OCI-LY3 (cell line): ENCODE measurements at regions not wholly inside any gene's neighbourhood (a gene's known extent, or its start where the extent isn't known, plus 50 kb on each side); places are given as distances from the start of the nearest gene placed in this dataset.

ENCODE experiments used
- H2AFZ ChIP-seq: fragments of 200-600, 300-600 bp; shearing (Covaris generic); 2 replicates; pipeline ENCODE4 v1.6.0; 2014; ENCODE audit warnings: antibody characterized with exemption, low read depth, low read length
- H3K27ac ChIP-seq: fragments of 200-600, 300-600 bp; sonication (generic); 2 replicates; pipeline ENCODE4 v1.5.1; 2014; ENCODE audit warnings: mild to moderate bottlenecking, low read length, moderate library complexity, mixed read lengths
- H3K27me3 ChIP-seq: fragments of 200-600, 300-600 bp; sonication (generic); 2 replicates; pipeline ENCODE4 v1.6.1; 2014; ENCODE audit warnings: low read depth, low read length, mixed read lengths
- H3K36me3 ChIP-seq: fragments of 200-600, 300-600 bp; sonication (generic); replicated peaks from 2 replicates; pipeline ENCODE3; 2014; ENCODE audit warnings: low read depth, low read length, mixed read lengths
- H3K4me1 ChIP-seq: fragments of 300-600, 200-600 bp; sonication (generic); 2 replicates; pipeline ENCODE4 v1.6.1; 2014; ENCODE audit warnings: low read length, mixed read lengths
- H3K4me2 ChIP-seq: fragments of 200-600, 300-600 bp; sonication (generic); 2 replicates; pipeline ENCODE4 v1.6.1; 2014; ENCODE audit warnings: low read length, mixed read lengths
- H3K4me3 ChIP-seq: fragments of 300-600, 200-600 bp; sonication (generic); 2 replicates; pipeline ENCODE4 v1.5.1; 2014; ENCODE audit warnings: antibody characterized with exemption, mild to moderate bottlenecking, low read length, moderate library complexity
- H3K79me2 ChIP-seq: fragments of 300-600, 200-600 bp; shearing (Covaris generic); 2 replicates; pipeline ENCODE4 v1.6.1; 2014; ENCODE audit warnings: mild to moderate bottlenecking, low read length, mixed read lengths
- H3K9ac ChIP-seq: fragments of 300-600, 200-600 bp; shearing (Covaris generic); 2 replicates; pipeline ENCODE4 v1.6.0; 2014; ENCODE audit warnings: mild to moderate bottlenecking, low read length, moderate library complexity
- H3K9me3 ChIP-seq: fragments of 200-600, 300-600 bp; shearing (Covaris generic); 2 replicates; pipeline ENCODE4 v1.6.1; 2014; ENCODE audit warnings: low read length, mixed read lengths; ENCODE audit not compliant: insufficient read depth
- H4K20me1 ChIP-seq: fragments of 200-600, 300-600 bp; sonication (generic); 2 replicates; pipeline ENCODE4 v1.6.1; 2016; ENCODE audit warnings: low read length, mixed read lengths; ENCODE audit not compliant: insufficient read depth
- EZH2phosphoT487 ChIP-seq: fragments of 200-600 bp; shearing (Covaris generic); IDR thresholded peaks from 2 replicates; pipeline ENCODE4 v1.6.1; 2018; ENCODE audit warnings: antibody characterized with exemption, mixed run types, low read depth
- TF ChIP-seq, protein P1 (sequence below): fragments of 200-600, 300-600 bp; sonication (generic); IDR thresholded peaks from 2 replicates; pipeline ENCODE4 v1.5.1; 2014; ENCODE audit warnings: antibody characterized with exemption, low read length, low read depth

DNA sequence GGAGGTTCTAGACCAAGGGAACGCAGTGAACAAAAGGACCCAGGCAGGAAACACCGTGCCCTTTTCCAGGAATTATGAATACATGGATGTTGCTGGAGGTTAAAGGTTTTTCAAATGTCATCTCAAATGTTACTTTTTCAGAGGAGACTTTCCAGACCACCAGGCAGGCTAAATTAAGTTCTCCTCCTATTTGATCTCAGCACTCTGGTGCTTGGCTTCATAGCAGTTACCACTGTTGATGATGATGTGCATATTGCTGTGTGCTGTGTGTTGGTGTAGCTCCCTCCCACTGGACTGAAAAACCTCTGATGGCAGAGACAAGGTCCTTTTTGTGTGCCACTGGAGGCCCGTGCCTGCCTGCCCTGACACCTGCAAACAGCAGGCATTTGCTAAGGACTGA lies 137.3 kb upstream of the PTPRM start:
- no peaks in the 10 kb centered on the region for H4K20me1 ChIP-seq
- H3K79me2 ChIP-seq: no peaks in the 10 kb centered on the region
- no peaks in the 10 kb centered on the region for H3K36me3 ChIP-seq
- no peak overlapping the region for H3K4me2 ChIP-seq
- H2AFZ ChIP-seq: no peak overlapping the region
- no peak overlapping the region for H3K27ac ChIP-seq
- H3K4me1 ChIP-seq: no peaks in the 10 kb centered on the region
- no peaks in the 10 kb centered on the region for H3K9me3 ChIP-seq
- no peak overlapping the region for H3K9ac ChIP-seq
- no peak overlapping the region for H3K4me3 ChIP-seq
- H3K27me3 ChIP-seq: no peaks in the 10 kb centered on the region
- no peak for TF ChIP-seq EZH2phosphoT487
- TF ChIP-seq, protein P1, sequence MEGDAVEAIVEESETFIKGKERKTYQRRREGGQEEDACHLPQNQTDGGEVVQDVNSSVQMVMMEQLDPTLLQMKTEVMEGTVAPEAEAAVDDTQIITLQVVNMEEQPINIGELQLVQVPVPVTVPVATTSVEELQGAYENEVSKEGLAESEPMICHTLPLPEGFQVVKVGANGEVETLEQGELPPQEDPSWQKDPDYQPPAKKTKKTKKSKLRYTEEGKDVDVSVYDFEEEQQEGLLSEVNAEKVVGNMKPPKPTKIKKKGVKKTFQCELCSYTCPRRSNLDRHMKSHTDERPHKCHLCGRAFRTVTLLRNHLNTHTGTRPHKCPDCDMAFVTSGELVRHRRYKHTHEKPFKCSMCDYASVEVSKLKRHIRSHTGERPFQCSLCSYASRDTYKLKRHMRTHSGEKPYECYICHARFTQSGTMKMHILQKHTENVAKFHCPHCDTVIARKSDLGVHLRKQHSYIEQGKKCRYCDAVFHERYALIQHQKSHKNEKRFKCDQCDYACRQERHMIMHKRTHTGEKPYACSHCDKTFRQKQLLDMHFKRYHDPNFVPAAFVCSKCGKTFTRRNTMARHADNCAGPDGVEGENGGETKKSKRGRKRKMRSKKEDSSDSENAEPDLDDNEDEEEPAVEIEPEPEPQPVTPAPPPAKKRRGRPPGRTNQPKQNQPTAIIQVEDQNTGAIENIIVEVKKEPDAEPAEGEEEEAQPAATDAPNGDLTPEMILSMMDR: no peak

DNA sequence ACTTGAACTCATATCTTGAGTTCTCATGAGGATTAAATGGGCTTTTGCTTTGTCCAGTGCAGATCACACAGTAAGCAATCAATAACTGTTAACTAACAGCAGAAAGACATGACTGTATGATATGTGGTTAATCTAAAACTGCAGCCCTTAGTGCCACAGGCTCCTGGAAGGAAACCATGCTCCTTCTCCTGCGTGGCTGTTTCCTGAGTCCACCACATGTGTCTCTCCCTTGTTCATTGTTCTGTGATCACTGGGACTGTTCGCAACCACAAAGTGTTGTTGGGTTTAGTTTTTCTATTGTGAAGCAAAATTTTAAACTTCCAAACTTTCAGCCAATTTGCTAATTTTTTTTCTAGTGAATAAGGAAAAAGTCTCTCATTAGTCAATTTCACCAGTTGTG lies 130.9 kb upstream of the PTPRM start:
- no peak overlapping the region for H3K9ac ChIP-seq
- no peaks in the 10 kb centered on the region for H3K36me3 ChIP-seq
- no peak overlapping the region for H3K4me3 ChIP-seq
- H2AFZ ChIP-seq: no peak overlapping the region
- TF ChIP-seq, protein P1: no peak
- TF ChIP-seq EZH2phosphoT487: no peak
- no peaks in the 10 kb centered on the region for H3K4me1 ChIP-seq
- H3K27me3 ChIP-seq: no peaks in the 10 kb centered on the region
- no peak overlapping the region for H3K27ac ChIP-seq
- H3K9me3 ChIP-seq: no peaks in the 10 kb centered on the region
- H3K79me2 ChIP-seq: no peaks in the 10 kb centered on the region
- no peak overlapping the region for H3K4me2 ChIP-seq
- H4K20me1 ChIP-seq: no peaks in the 10 kb centered on the region

DNA sequence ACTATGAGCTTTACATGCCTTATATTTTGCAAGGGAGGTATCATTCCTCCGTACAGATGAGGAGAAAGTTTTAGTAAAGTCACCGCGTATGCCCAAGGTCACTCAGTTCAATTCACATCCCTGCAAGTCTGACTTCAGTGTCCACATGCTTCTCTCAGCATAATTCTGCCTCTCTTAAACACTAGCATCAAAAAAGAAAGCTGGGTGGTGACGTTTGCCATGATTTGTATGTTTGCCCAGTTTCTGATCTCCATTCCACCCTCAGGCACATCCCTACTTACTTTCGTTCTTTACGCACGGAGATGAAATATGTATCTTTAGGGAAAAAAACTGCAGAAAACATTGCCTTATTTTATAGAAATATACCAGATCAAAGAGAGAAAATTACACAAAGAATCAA lies 129.2 kb upstream of the PTPRM start:
- Histone ChIP-seq H2AFZ (no peak overlapping the region), H3K9me3 (no peaks in the 10 kb centered on the region), H3K27ac (no peak overlapping the region), H3K4me2 (no peak overlapping the region), H3K79me2 (no peaks in the 10 kb centered on the region), H3K9ac (no peak overlapping the region), H3K36me3 (no peaks in the 10 kb centered on the region), H3K4me1 (no peaks in the 10 kb centered on the region), H4K20me1 (no peaks in the 10 kb centered on the region), H3K4me3 (no peak overlapping the region), H3K27me3 (no peaks in the 10 kb centered on the region)
- no peak for TF ChIP-seq EZH2phosphoT487
- TF ChIP-seq, protein P1: no peak

DNA sequence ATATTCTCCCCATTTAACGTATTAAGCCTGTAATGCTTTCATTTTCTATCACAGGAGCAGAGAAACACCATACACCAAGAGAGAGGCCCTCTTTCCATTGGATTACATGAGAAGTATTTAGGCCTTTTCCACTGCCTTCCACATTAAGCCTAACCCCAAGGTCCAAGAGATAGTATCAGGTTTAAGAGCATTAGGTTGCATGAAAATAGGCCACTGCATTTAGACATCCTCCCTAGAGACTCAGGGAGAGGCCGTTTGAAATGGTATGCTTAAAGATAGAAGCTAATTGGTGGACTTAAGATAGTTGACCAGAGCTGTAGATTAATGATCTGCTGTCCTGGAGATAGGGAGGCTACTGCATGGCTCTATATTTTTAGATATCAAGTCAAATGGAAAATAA lies 128.5 kb upstream of the PTPRM start:
- TF ChIP-seq EZH2phosphoT487: no peak
- TF ChIP-seq, protein P1: no peak
- H3K4me2 ChIP-seq: no peak overlapping the region
- no peaks in the 10 kb centered on the region for H3K36me3 ChIP-seq
- H3K27ac ChIP-seq: no peak overlapping the region
- H3K27me3 ChIP-seq: no peaks in the 10 kb centered on the region
- H3K4me1 ChIP-seq: no peaks in the 10 kb centered on the region
- no peaks in the 10 kb centered on the region for H3K79me2 ChIP-seq
- H3K4me3 ChIP-seq: no peak overlapping the region
- no peak overlapping the region for H3K9ac ChIP-seq
- no peak overlapping the region for H2AFZ ChIP-seq
- H4K20me1 ChIP-seq: no peaks in the 10 kb centered on the region
- no peaks in the 10 kb centered on the region for H3K9me3 ChIP-seq
